Epithelial cell of proximal tubule (primary cell): ENCODE measurements at regions not wholly inside any gene's neighbourhood (a gene's known extent, or its start where the extent isn't known, plus 50 kb on each side); places are given as distances from the start of the nearest gene placed in this dataset.

Experiments used
- DNase-seq: peaks from one replicate; pipeline ENCODE4 v3.0.0-alpha.2; 2011; ENCODE audit warnings: low read depth
- H3K4me3 ChIP-seq: 2 replicates; pipeline ENCODE4 v1.5.1; 2011; ENCODE audit warnings: low read depth, mild to moderate bottlenecking, low read length
- CTCF ChIP-seq: conservative IDR thresholded peaks from 2 replicates; pipeline ENCODE4 v1.5.1; 2012; ENCODE audit warnings: low read depth, mild to moderate bottlenecking, low read length

- TF ChIP-seq CTCF, result no peak
These were observed 305.4 kb downstream of the UTRN start for GRCh38 chr6:144590532-144590931.

GRCh38 chr6:144593392-144593791 is 308.3 kb downstream of the UTRN start:
- TF ChIP-seq CTCF, result no peak
- no peak overlapping the region for H3K4me3 ChIP-seq
- DNase-seq, result no peak

More at GRCh38 chr6:144590532-144590931, 305.4 kb downstream of the UTRN start:
- no peak overlapping the region for H3K4me3 ChIP-seq
- DNase-seq, result no peak

- no peak for DNase-seq
- no peak for TF ChIP-seq CTCF
- no peak overlapping the region for H3K4me3 ChIP-seq
These were observed 309.4 kb downstream of the UTRN start for GRCh38 chr6:144594585-144594984.

- TF ChIP-seq CTCF, result no peak
- DNase-seq, result no peak
These were observed 310.1 kb downstream of the UTRN start for GRCh38 chr6:144595266-144595665.

GRCh38 chr6:144597511-144597910 is 312.4 kb downstream of the UTRN start:
- DNase-seq, result no peak
- no peak for TF ChIP-seq CTCF
- no peak overlapping the region for H3K4me3 ChIP-seq

More at GRCh38 chr6:144595266-144595665, 310.1 kb downstream of the UTRN start:
- no peak overlapping the region for H3K4me3 ChIP-seq

GRCh38 chr6:144599615-144600014 is 314.5 kb downstream of the UTRN start:
- H3K4me3 ChIP-seq, result no peak overlapping the region
- no peak for DNase-seq
- TF ChIP-seq CTCF, result no peak

- H3K4me3 ChIP-seq, result no peak overlapping the region
- TF ChIP-seq CTCF, result no peak
- DNase-seq, result no peak
These were observed 316.1 kb downstream of the UTRN start for GRCh38 chr6:144601221-144601620.
